Hepatocyte (in vitro differentiated cells): ENCODE measurements at regions not wholly inside any gene's neighbourhood (a gene's known extent, or its start where the extent isn't known, plus 50 kb on each side); places are given as distances from the start of the nearest gene placed in this dataset.

ENCODE experiments used
- DNase-seq: peaks from one replicate; pipeline ENCODE4 v3.0.0-alpha.2; 2016; ENCODE audit warnings: low spot score
- H2AFZ ChIP-seq: fragments of 200-600 bp; sonication (generic); 2 replicates; pipeline ENCODE4 v1.6.0; 2016; ENCODE audit warnings: antibody characterized with exemption, mild to moderate bottlenecking
- H3K27ac ChIP-seq: fragments of 200-600 bp; sonication (generic); 2 replicates; pipeline ENCODE4 v1.5.1; 2016; ENCODE audit warnings: mild to moderate bottlenecking
- H3K27me3 ChIP-seq: fragments of 200-600 bp; sonication (generic); 2 replicates; pipeline ENCODE4 v1.6.1; 2016
- H3K36me3 ChIP-seq: fragments of 200-600 bp; sonication (generic); replicated peaks from 2 replicates; pipeline ENCODE4 v1.5.1; 2016; ENCODE audit warnings: low read depth; ENCODE audit not compliant: insufficient read depth
- H3K4me1 ChIP-seq: fragments of 200-600 bp; sonication (generic); 2 replicates; pipeline ENCODE4 v1.5.1; 2016; ENCODE audit warnings: mild to moderate bottlenecking, moderate library complexity; ENCODE audit not compliant: insufficient read depth
- H3K4me2 ChIP-seq: fragments of 200-600 bp; sonication (generic); 2 replicates; pipeline ENCODE4 v1.6.0; 2016
- H3K4me3 ChIP-seq: fragments of 200-600 bp; sonication (generic); 2 replicates; pipeline ENCODE4 v1.5.1; 2016; ENCODE audit warnings: mild to moderate bottlenecking
- H3K79me2 ChIP-seq: fragments of 200-600 bp; sonication (generic); 2 replicates; pipeline ENCODE4 v1.6.0; 2017; ENCODE audit warnings: mild to moderate bottlenecking
- H3K9me2 ChIP-seq: fragments of 200-600 bp; sonication (generic); replicated peaks from 2 replicates; pipeline ENCODE4 v1.6.0; 2017; ENCODE audit warnings: mild to moderate bottlenecking; ENCODE audit not compliant: insufficient read depth
- H3K9me3 ChIP-seq: fragments of 200-600 bp; sonication (generic); 2 replicates; pipeline ENCODE4 v1.5.1; 2016; ENCODE audit warnings: low read depth, mild to moderate bottlenecking
- H4K20me1 ChIP-seq: fragments of 200-600 bp; sonication (generic); 2 replicates; pipeline ENCODE4 v1.6.0; 2016; ENCODE audit warnings: mild to moderate bottlenecking; ENCODE audit not compliant: insufficient read depth, poor library complexity, severe bottlenecking
- CTCF ChIP-seq: fragments of 200-600 bp; sonication (generic); IDR thresholded peaks from 2 replicates; pipeline ENCODE4 v1.5.1; 2016; ENCODE audit warnings: antibody characterized with exemption, mild to moderate bottlenecking; ENCODE audit not compliant: poor library complexity
- EZH2 ChIP-seq: fragments of 200-600 bp; sonication (generic); IDR thresholded peaks from 2 replicates; pipeline ENCODE4 v1.6.1; 2016; ENCODE audit warnings: antibody characterized with exemption, mild to moderate bottlenecking, borderline replicate concordance
- EZH2phosphoT487 ChIP-seq: fragments of 200-600 bp; sonication (generic); IDR thresholded peaks from one replicate; pipeline ENCODE4 v1.6.1; 2018; ENCODE audit warnings: antibody characterized with exemption, mild to moderate bottlenecking, low read depth, moderate library complexity; ENCODE audit not compliant: unreplicated experiment, severe bottlenecking
- WGBS: methylation state at CpG from one replicate; pipeline ENCODE4 v1.1.6; 2016; ENCODE audit warnings: low lambda C conversion rate; ENCODE audit errors: missing lambda C conversion rate; 5-methylcytosine and 5-hydroxymethylcytosine counted together

GRCh38 chr12:41908206-41908605 is 236.5 kb downstream of the GXYLT1 start:
- Histone ChIP-seq H3K27ac (no peak overlapping the region), H3K9me3 (no peaks in the 10 kb centered on the region), H3K4me3 (no peak overlapping the region), H2AFZ (no peak overlapping the region), H4K20me1 (no peaks in the 10 kb centered on the region), H3K4me2 (no peak overlapping the region), H3K4me1 (no peaks in the 10 kb centered on the region), H3K79me2 (no peaks in the 10 kb centered on the region), H3K9me2 (no peaks in the 10 kb centered on the region), H3K27me3 (no peaks in the 10 kb centered on the region), H3K36me3 (no peaks in the 10 kb centered on the region)
- TF ChIP-seq EZH2 = no peak
- no peak for TF ChIP-seq EZH2phosphoT487
- TF ChIP-seq CTCF = no peak
- WGBS = 84% methylated on average over 4 of the region's 4 CpGs
- no peak for DNase-seq

- H3K36me3 ChIP-seq = no peaks in the 10 kb centered on the region
- TF ChIP-seq EZH2phosphoT487 (no peak), EZH2 (no peak), CTCF (no peak)
- no peak for DNase-seq
- no peak overlapping the region for H3K27ac ChIP-seq
- no peaks in the 10 kb centered on the region for H3K4me1 ChIP-seq
- H2AFZ ChIP-seq = no peak overlapping the region
- H3K9me3 ChIP-seq = no peaks in the 10 kb centered on the region
- no peak overlapping the region for H3K4me2 ChIP-seq
- no peak overlapping the region for H3K4me3 ChIP-seq
- H3K79me2 ChIP-seq = no peaks in the 10 kb centered on the region
- H3K27me3 ChIP-seq = no peaks in the 10 kb centered on the region
- H3K9me2 ChIP-seq = no peaks in the 10 kb centered on the region
- no peaks in the 10 kb centered on the region for H4K20me1 ChIP-seq
Measured at GRCh38 chr12:41907550-41907949, 237.1 kb downstream of the GXYLT1 start.

GRCh38 chr12:41907021-41907420 is 237.7 kb downstream of the GXYLT1 start:
- Histone ChIP-seq H3K4me2 (no peak overlapping the region), H3K9me3 (no peaks in the 10 kb centered on the region), H2AFZ (no peak overlapping the region), H3K27ac (no peak overlapping the region), H3K27me3 (no peaks in the 10 kb centered on the region), H3K4me1 (no peaks in the 10 kb centered on the region), H3K79me2 (no peaks in the 10 kb centered on the region), H3K36me3 (no peaks in the 10 kb centered on the region), H3K4me3 (no peak overlapping the region), H4K20me1 (no peaks in the 10 kb centered on the region), H3K9me2 (no peaks in the 10 kb centered on the region)
- no peak for TF ChIP-seq CTCF
- TF ChIP-seq EZH2 = no peak
- TF ChIP-seq EZH2phosphoT487 = no peak
- no peak for DNase-seq
- WGBS = 83% methylated on average over 10 of the region's 10 CpGs

- no peak overlapping the region for H3K4me3 ChIP-seq
- H3K36me3 ChIP-seq = no peaks in the 10 kb centered on the region
- no peaks in the 10 kb centered on the region for H3K9me3 ChIP-seq
- H3K9me2 ChIP-seq = no peaks in the 10 kb centered on the region
- no peaks in the 10 kb centered on the region for H3K4me1 ChIP-seq
- H4K20me1 ChIP-seq = no peaks in the 10 kb centered on the region
- no peak overlapping the region for H3K4me2 ChIP-seq
- 94% methylated on average over 6 of the region's 6 CpGs for WGBS
- H3K27ac ChIP-seq = no peak overlapping the region
- no peaks in the 10 kb centered on the region for H3K27me3 ChIP-seq
- H3K79me2 ChIP-seq = no peaks in the 10 kb centered on the region
- no peak for DNase-seq
- TF ChIP-seq EZH2phosphoT487 (no peak), EZH2 (no peak), CTCF (no peak)
- H2AFZ ChIP-seq = no peak overlapping the region
Measured at GRCh38 chr12:41905759-41906297, 238.8 kb downstream of the GXYLT1 start.
